AG09309 (cell line): ENCODE measurements at regions not wholly inside any gene's neighbourhood (a gene's known extent, or its start where the extent isn't known, plus 50 kb on each side); places are given as distances from the start of the nearest gene placed in this dataset.
"Not testable (repeated sequence)": the region's sequence is repeated elsewhere in the genome, so short reads cannot be mapped to it uniquely, and the experiment has no call there.

Source experiments
- DNase-seq: peaks from one replicate; pipeline ENCODE4 v3.0.0-alpha.2; 2010; ENCODE audit warnings: low read depth
- H3K4me3 ChIP-seq: 2 replicates; pipeline ENCODE4 v1.5.1; 2011; ENCODE audit warnings: mild to moderate bottlenecking, low read depth, low read length, moderate library complexity; ENCODE audit not compliant: control insufficient read depth
- TF ChIP-seq, protein P1 (sequence below): IDR thresholded peaks from 2 replicates; pipeline ENCODE4 v1.5.1; 2011; ENCODE audit warnings: mild to moderate bottlenecking, low read depth, low read length, inconsistent platforms; ENCODE audit not compliant: insufficient read depth, control insufficient read depth; ENCODE audit errors: missing control alignments

DNA sequence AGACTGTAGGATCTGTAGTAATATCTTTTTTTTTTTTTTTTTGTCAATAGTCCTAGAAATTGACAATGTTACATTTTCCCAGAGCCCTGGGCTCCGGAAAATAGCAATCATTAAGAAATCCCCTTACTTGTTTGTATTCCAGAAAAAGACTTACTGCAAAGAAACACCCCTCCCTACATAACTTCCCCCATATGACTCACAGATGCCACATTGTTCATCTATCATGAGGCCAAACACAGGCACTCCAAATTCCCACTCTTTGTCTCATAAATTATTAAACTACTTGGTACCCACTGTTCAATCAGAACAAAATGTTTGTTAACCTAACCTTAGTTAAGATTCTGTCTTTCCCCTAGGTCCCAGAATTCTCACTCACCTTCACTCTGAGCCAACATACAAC lies 53.5 kb downstream of the TEX51 start:
- no peak for DNase-seq
- no peak overlapping the region for H3K4me3 ChIP-seq
- TF ChIP-seq, protein P1, sequence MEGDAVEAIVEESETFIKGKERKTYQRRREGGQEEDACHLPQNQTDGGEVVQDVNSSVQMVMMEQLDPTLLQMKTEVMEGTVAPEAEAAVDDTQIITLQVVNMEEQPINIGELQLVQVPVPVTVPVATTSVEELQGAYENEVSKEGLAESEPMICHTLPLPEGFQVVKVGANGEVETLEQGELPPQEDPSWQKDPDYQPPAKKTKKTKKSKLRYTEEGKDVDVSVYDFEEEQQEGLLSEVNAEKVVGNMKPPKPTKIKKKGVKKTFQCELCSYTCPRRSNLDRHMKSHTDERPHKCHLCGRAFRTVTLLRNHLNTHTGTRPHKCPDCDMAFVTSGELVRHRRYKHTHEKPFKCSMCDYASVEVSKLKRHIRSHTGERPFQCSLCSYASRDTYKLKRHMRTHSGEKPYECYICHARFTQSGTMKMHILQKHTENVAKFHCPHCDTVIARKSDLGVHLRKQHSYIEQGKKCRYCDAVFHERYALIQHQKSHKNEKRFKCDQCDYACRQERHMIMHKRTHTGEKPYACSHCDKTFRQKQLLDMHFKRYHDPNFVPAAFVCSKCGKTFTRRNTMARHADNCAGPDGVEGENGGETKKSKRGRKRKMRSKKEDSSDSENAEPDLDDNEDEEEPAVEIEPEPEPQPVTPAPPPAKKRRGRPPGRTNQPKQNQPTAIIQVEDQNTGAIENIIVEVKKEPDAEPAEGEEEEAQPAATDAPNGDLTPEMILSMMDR, result no peak

DNA sequence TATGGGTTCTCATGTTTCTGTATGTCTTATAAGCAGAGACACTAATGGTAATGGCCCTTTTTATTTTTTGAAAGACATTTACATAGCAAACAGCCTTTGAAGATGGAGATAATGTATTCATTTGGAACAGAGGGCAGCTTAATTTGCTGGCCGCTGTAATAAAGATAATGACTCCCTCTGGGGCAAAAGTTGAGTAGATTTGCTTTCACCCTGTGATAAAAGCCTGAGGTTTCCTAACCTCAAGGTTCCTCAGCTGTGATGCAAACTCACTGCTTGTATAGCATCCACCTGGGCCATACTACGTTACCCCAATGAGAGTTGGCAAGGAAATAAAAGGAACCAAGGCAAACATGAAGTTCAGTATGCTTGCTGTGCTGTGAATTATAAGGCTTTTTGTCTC lies 54.8 kb downstream of the TEX51 start:
- DNase-seq, result no peak
- TF ChIP-seq, protein P1, result no peak
- no peak overlapping the region for H3K4me3 ChIP-seq

DNA sequence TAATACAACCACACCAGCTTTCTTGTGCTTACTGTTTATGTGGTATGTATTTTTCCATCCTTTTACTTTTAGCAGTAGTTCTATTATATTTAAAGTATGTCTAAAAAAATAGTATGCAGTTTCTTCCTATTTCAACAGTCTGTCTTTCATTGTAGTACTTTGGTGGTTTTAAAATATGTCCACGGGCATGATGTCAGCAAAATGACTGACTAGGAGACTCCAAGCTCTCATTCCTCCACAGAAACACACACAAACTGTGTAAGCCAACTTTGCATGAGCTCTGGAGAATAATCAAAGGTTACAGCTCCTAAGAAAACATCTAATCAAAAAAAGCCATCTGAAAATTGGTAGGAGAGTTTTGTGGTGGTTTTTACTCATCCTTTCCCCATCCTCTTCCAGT lies 56.1 kb downstream of the TEX51 start:
- DNase-seq, result no peak
- TF ChIP-seq, protein P1, result no peak
- H3K4me3 ChIP-seq, result no peak overlapping the region

DNA sequence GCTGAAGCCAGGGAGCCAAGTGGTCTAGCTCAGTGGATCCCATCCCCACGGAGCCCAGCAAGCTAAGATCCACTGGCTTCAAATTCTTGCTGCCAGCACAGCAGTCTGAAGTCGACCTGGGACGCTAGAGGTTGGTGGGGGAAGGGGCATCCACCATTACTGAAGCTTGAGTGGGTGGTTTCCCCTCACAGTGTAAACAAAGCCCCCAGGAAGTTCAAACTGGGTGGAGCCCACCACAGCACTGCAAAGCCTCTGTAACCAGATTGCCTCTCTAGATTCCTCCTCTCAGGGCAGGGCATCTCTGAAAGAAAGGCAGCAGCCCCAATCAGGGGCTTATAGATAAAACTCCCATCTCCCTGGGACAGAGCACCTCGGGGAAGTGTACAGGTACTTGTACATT lies 58.1 kb downstream of the TEX51 start:
- not testable (repeated sequence) for H3K4me3 ChIP-seq, DNase-seq

DNA sequence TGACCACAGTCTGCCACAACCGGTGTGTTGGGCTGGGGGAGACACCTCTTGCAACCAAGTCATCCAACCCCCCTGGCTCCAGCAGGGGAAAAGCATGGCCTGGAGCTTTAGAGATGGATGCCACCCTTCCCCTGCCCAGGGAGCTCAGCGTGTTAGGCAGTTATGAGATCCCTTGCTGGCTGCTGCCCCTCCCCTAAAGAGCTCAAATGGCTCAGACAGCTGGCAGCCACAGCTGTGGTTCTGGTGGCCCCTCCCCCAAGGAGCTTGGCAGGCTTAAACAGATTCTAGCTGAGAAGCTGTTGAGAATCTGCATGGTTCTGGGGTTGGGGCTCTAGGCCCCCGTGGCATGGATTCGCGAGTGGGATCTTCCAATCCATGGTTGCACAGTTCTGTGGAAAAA lies 64.7 kb downstream of the TEX51 start:
- TF ChIP-seq, protein P1, result no peak
- no peak overlapping the region for H3K4me3 ChIP-seq
- no peak for DNase-seq

DNA sequence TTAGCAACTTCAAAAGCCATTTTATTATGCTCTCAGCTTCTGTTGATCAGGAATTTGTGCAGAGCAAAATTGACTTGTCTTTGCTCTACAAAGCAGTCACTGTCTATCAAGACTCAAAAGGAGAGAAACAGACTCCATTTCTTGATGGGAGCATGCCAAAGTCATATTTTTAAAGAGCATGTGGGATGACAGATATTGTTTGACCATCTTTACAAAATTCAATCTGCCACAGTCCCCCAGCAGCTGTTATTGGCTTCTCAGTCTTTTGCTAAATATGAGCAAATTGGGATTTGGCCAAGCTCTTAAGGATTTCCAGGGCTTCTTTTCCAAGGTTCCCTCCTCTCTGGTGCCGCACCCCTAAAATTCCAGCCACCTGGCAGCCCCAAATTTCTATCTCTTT lies 67.9 kb downstream of the TEX51 start:
- TF ChIP-seq, protein P1, result no peak
- no peak overlapping the region for H3K4me3 ChIP-seq
- no peak for DNase-seq

DNA sequence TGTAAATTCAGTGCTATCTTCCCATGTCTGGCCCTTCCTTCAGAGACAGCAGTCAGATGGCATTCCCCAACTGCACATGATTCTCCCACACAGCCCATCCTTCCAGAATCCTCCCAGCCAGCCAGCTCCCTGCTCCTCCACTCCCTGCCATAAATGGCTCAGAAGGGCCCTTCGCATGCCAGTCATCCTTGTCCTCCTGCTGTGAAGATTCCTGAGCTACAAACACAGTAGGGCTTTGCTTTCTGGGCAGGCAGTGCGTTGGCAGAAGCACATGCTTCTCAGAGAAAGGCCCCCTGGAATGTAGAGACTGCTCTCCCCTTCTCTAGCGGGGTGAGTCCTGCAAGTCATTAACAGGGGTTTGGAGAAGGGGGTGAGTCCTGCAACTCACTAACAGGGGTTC lies 71.9 kb downstream of the TEX51 start:
- H3K4me3 ChIP-seq, result no peak overlapping the region
- TF ChIP-seq, protein P1, result no peak
- no peak for DNase-seq
